HG03460 (cell line): ENCODE measurements at regions not wholly inside any gene's neighbourhood (a gene's known extent, or its start where the extent isn't known, plus 50 kb on each side); places are given as distances from the start of the nearest gene placed in this dataset.
"Not testable (repeated sequence)": the region's sequence is repeated elsewhere in the genome, so short reads cannot be mapped to it uniquely, and the experiment has no call there.

ENCODE experiments used
- ATAC-seq: cut with Tn5 transposase; IDR thresholded peaks from one replicate; pipeline ENCODE4 v1.9.1; 2021; ENCODE audit not compliant: unreplicated experiment

- no peak for ATAC-seq
Observed at GRCh38 chr3:105284876-105285275, 81.8 kb upstream of the ALCAM start.

GRCh38 chr3:105285653-105286241 lies 81.0 kb upstream of the ALCAM start:
- ATAC-seq, result no peak

- ATAC-seq, result no peak
Observed at GRCh38 chr3:105293441-105293840, 73.3 kb upstream of the ALCAM start.

- ATAC-seq, result not testable (repeated sequence)
Observed at GRCh38 chr3:105296182-105296822, 70.4 kb upstream of the ALCAM start.

GRCh38 chr3:105304487-105304886 lies 62.2 kb upstream of the ALCAM start:
- ATAC-seq, result no peak

GRCh38 chr3:105315144-105315543 lies 51.6 kb upstream of the ALCAM start:
- no peak for ATAC-seq

GRCh38 chr3:105315815-105316214 lies 50.9 kb upstream of the ALCAM start:
- ATAC-seq, result no peak

GRCh38 chr3:105316331-105316730 lies 50.4 kb upstream of the ALCAM start:
- ATAC-seq, result no peak
